ENCODE measurements at regions not wholly inside any gene's neighbourhood (a gene's known extent, or its start where the extent isn't known, plus 50 kb on each side); places are given as distances from the start of the nearest gene placed in this dataset.

DNA sequence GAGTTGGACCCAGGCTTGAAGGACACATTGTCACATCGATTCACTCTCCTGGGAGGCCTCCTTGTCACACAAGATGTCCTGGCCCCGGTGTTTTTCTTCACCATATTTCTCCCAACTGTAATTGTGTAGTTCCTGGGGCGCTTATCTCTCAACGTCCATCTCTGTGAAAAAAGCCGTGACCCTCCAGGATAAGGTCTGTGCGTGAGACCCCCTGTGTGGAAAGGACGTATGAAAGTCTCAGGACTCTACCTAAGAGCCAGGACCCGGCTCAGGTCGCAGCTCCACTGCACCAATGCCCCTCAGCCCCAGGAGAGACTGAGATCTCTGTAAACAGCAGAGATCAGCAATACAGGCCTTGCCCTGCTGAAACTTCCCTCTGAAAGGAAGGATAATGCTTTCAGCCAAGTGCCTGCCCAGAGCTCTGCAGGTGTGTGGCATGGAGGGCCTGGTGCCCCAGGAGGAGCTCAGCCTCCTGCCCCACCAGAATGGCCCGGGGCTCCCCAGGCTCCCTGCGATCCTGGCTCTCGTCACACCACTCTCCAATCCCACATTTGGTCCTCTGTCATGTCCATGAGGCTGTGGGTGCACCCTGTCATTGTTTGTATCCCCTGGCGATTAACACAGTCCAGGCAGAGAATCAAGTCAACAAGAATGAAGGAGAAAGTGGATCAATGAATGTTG, 119.2 kb upstream of the TMEM45B start:
- WGBS, 2 experiments (ENCODE audit: extremely low coverage in 2 of 2, insufficient read length in 1 of 2) = 0% methylated on average over 2 of the region's 13 CpGs; no CpG with 5 or more reads in 1 of the 2 experiments
- no peak overlapping the region for H2BK20ac ChIP-seq (ENCODE audit: low read depth, low read length)
- H3K27me3 ChIP-seq (ENCODE audit: control insufficient read depth, insufficient read depth, low read length) = peaks cover 14% of the 10 kb centered on the region
- no peak overlapping the region for H3K4me2 ChIP-seq (ENCODE audit: low read depth, low read length)
- in situ Hi-C loops (cut with MboI; ENCODE audit: low sequenced_read_pairs) = loop anchor here (5.0 kb wide), 1 partner anchor 319 kb away; the partner anchor contains the start of gene BARX2
- POLR2A ChIA-PET (ENCODE audit: unreplicated experiment) = no interaction called here
- H2AK9ac ChIP-seq (replicated peaks; ENCODE audit: low read depth, low read length, poor library complexity) = no peak overlapping the region
- CTCF ChIA-PET = interaction anchor here (1.9 kb wide), 1 partner anchor 333 kb away, joined by 3 read pairs; no protein-coding TSS in a partner anchor
- no peak overlapping the region for H3K4ac ChIP-seq (ENCODE audit: low read depth, low read length)
- H3K9me3 ChIP-seq (ENCODE audit: control insufficient read depth, insufficient read depth, low read length) = no peaks in the 10 kb centered on the region
- intact Hi-C loops (cut with micrococcal nuclease) = loop anchor here (1.0 to 5.0 kb wide), 2 partner anchors 319 to 332 kb away; partner anchors contain the start of gene BARX2
- H3K36me3 ChIP-seq (ENCODE audit: control insufficient read depth, insufficient read depth, low read length) = no peaks in the 10 kb centered on the region
- no peak overlapping the region for H3K23ac ChIP-seq (ENCODE audit: low read depth, low read length)
- H3K9me1 ChIP-seq (ENCODE audit: insufficient read depth, low read length) = no peaks in the 10 kb centered on the region
- no peaks in the 10 kb centered on the region for H3K79me1 ChIP-seq (ENCODE audit: low read depth in 1 of 2, low read length in 2 of 2)
- no peak overlapping the region for H3K14ac ChIP-seq (replicated peaks; ENCODE audit: low read depth, low read length)
- no peaks in the 10 kb centered on the region for H3K4me1 ChIP-seq (ENCODE audit: control insufficient read depth, insufficient read depth, low read length)
- no peaks in the 10 kb centered on the region for H4K20me1 ChIP-seq (ENCODE audit: insufficient read depth, low read length)
- no peak overlapping the region for H4K5ac ChIP-seq (ENCODE audit: low read depth, low read length)
- TF ChIP-seq RCOR1 (IDR thresholded peaks at IDR 0.05; ENCODE audit: insufficient replicate concordance, low read length) (no peak), USF2 (IDR thresholded peaks at IDR 0.05; ENCODE audit: low read depth, low read length) (no peak), MAZ (IDR thresholded peaks at IDR 0.05; ENCODE audit: borderline replicate concordance, low read depth, low read length) (no peak), RFX5 (IDR thresholded peaks at IDR 0.05; ENCODE audit: low read depth, low read length) (no peak), SMC3 (IDR thresholded peaks at IDR 0.05; ENCODE audit: low read depth, low read length) (no peak), NFE2L2 (IDR thresholded peaks at IDR 0.05; ENCODE audit: low read depth, low read length) (no peak), RAD21 (IDR thresholded peaks at IDR 0.05; ENCODE audit: low read length) (no peak), CEBPB (IDR thresholded peaks at IDR 0.05; ENCODE audit: low read depth, low read length) (no peak)
- no peak for DNase-seq
- no peak overlapping the region for H2BK5ac ChIP-seq (ENCODE audit: low read depth, low read length, poor library complexity, severe bottlenecking)
- no peak overlapping the region for H2AK5ac ChIP-seq (ENCODE audit: low read depth, low read length)
- no peak overlapping the region for H3K56ac ChIP-seq (ENCODE audit: extremely low read depth, insufficient read depth, low read length)
- no peak for ATAC-seq (ENCODE audit: low read depth)
- H2BK120ac ChIP-seq (ENCODE audit: low read depth, low read length) = no peak overlapping the region
- BruUV-seq (replicated peaks) = no TSS peak
- no peak overlapping the region for H2BK15ac ChIP-seq (ENCODE audit: low read depth, low read length)
- no peak overlapping the region for H4K91ac ChIP-seq (ENCODE audit: insufficient read depth, low read depth, low read length)
- H4K8ac ChIP-seq (ENCODE audit: low read depth in 2 of 2, low read length in 2 of 2) = no peak overlapping the region
- H3K9ac ChIP-seq (ENCODE audit: low read depth, low read length) = no peak overlapping the region
- H2AFZ ChIP-seq (replicated peaks; ENCODE audit: low read length, poor library complexity) = no peak overlapping the region
- dilution Hi-C loops (cut with HindIII; ENCODE audit: low sequenced_read_pairs, unreplicated experiment) = no loop called here
- H3K18ac ChIP-seq (ENCODE audit: low read depth, low read length) = no peak overlapping the region
- no peak overlapping the region for H3K4me3 ChIP-seq (ENCODE audit: insufficient read depth, low read depth, low read length)
- H3K27ac ChIP-seq (ENCODE audit: insufficient read depth, low read length) = no peak overlapping the region

Data from IMR-90 (cell line).